Nephron progenitor cell (in vitro differentiated cells): ENCODE measurements at regions not wholly inside any gene's neighbourhood (a gene's known extent, or its start where the extent isn't known, plus 50 kb on each side); places are given as distances from the start of the nearest gene placed in this dataset.

Experiments used
- DNase-seq: peaks from one replicate; pipeline ENCODE4 v3.0.0; 2021
- H3K27ac Mint-ChIP-seq: 2 replicates; pipeline ENCODE4 v1.8.0; 2021; ENCODE audit warnings: mild to moderate bottlenecking, moderate library complexity, mixed read lengths
- H3K27me3 Mint-ChIP-seq: 2 replicates; pipeline ENCODE4 v1.8.0; 2021; ENCODE audit warnings: mild to moderate bottlenecking, low read depth, mixed read lengths; ENCODE audit not compliant: poor library complexity
- H3K36me3 Mint-ChIP-seq: 2 replicates; pipeline ENCODE4 v1.8.0; 2021; ENCODE audit warnings: low read depth, mixed read lengths
- H3K4me1 Mint-ChIP-seq: 2 replicates; pipeline ENCODE4 v1.8.0; 2021; ENCODE audit warnings: mixed read lengths
- H3K4me3 Mint-ChIP-seq: 2 replicates; pipeline ENCODE4 v1.8.0; 2021; ENCODE audit warnings: mild to moderate bottlenecking, moderate library complexity, mixed read lengths
- H3K9me3 Mint-ChIP-seq: 2 replicates; pipeline ENCODE4 v1.8.0; 2021; ENCODE audit warnings: mild to moderate bottlenecking, moderate library complexity, mixed read lengths
- CTCF ChIP-seq: fragments of 200-600 bp; sonication (generic); IDR thresholded peaks from 2 replicates; pipeline ENCODE4 v1.5.0; 2021; ENCODE audit warnings: antibody characterized with exemption

DNA sequence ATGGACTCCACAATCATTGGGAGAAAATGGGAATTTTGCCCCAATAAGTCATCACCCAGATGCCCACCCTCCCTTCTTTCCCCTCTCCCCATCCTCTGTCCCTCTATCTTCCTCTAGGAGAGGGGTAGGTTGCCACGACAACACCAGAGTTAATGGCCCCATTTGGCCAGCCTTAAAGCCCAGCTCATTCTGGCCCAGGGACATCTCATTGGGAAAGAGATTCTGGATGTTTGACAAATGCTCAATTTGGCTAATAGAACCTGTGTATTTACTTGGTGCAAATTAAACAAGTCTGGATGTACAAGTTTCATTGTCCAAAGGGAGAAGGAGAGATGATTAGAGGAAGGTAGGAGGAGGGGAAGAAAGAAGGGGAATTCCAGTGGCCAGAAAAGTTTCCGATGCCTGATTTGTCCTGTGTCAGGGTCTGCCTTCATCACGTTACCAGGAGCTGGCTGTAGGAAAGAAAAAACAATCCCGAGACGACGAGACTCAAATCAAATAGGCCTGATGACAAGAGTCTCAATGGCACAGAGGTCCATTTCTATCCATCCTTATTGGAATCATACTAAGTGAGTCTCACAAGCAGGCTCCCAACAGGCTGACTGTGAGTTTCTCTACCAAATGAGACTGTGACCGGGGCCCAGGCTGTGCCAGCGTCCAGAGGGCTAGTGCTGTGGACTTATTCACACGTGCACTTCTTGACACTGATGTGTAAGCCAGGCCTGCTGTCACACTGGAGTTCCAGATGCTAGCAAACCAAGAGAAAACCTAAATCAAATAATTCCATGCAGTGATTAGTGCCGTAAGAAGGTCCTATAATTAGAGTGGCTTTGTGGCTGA is 265.2 kb upstream of the APCDD1 start:
- Mint-ChIP-seq H3K27me3 (peaks cover 3% of the 10 kb centered on the region), H3K4me3 (no peak overlapping the region), H3K4me1 (peaks cover 20% of the 10 kb centered on the region), H3K27ac (peak overlapping the region; percentile 60), H3K36me3 (no peaks in the 10 kb centered on the region), H3K9me3 (peaks cover 26% of the 10 kb centered on the region)
- TF ChIP-seq CTCF = no peak
- DNase-seq = no peak

DNA sequence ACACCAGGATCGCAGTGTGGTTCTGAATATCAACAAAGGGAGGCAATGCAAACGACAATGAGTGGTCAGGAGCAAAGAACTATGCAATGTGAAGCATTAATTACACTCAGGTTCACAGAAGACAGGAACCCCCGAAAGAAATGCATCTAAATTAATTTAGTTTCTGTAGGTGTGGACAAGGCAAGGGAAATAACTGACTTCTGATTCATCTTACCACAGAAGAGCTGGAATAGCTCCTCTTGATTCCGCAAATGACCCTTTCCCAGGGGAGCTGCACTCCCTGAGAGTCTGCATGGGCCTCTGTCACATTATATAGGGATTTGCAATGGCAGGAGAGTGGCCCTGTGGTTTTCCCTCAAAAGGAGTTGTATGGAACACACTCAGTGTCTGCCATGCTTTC is 263.9 kb upstream of the APCDD1 start:
- DNase-seq = no peak
- peaks cover 3% of the 10 kb centered on the region for H3K27me3 Mint-ChIP-seq
- H3K4me3 Mint-ChIP-seq = no peak overlapping the region
- H3K36me3 Mint-ChIP-seq = no peaks in the 10 kb centered on the region
- peaks cover 25% of the 10 kb centered on the region for H3K4me1 Mint-ChIP-seq
- TF ChIP-seq CTCF = no peak
- peaks cover 19% of the 10 kb centered on the region for H3K9me3 Mint-ChIP-seq
- H3K27ac Mint-ChIP-seq = no peak overlapping the region

DNA sequence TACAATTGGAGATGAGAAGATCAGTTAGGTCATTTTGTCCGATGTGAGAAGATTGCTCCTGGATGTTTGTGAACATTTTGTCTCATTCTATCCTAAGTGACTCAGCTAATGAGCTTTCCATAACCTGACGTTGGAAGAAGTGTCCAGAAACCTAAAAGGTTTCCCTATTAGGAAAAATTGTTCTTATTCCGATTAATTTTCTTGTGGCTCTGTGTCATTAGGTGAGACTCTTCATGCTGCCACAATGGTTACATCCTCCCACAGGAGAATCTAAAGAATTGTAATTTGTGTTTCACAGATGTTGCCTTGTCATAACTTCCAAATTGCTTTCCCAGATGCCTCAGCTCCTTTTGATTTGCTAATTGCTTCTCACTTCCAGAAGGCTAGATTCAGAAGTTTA is 261.0 kb upstream of the APCDD1 start:
- peaks cover 25% of the 10 kb centered on the region for H3K4me1 Mint-ChIP-seq
- no peaks in the 10 kb centered on the region for H3K36me3 Mint-ChIP-seq
- DNase-seq = no peak
- H3K4me3 Mint-ChIP-seq = no peak overlapping the region
- no peak for TF ChIP-seq CTCF
- peaks cover 6% of the 10 kb centered on the region for H3K27me3 Mint-ChIP-seq
- no peaks in the 10 kb centered on the region for H3K9me3 Mint-ChIP-seq
- no peak overlapping the region for H3K27ac Mint-ChIP-seq

- TF ChIP-seq CTCF = no peak
- Mint-ChIP-seq H3K4me1 (peaks cover 15% of the 10 kb centered on the region), H3K9me3 (no peaks in the 10 kb centered on the region), H3K27ac (no peak overlapping the region), H3K4me3 (no peak overlapping the region), H3K27me3 (peaks cover 6% of the 10 kb centered on the region), H3K36me3 (no peaks in the 10 kb centered on the region)
- no peak for DNase-seq
These were observed 259.8 kb upstream of the APCDD1 start for GRCh38 chr18:10194592-10194991.

- Mint-ChIP-seq H3K4me1 (peaks cover 11% of the 10 kb centered on the region), H3K4me3 (no peak overlapping the region), H3K27ac (no peak overlapping the region)
These were observed 258.9 kb upstream of the APCDD1 start for GRCh38 chr18:10195529-10195928.

More at GRCh38 chr18:10195529-10195928, 258.9 kb upstream of the APCDD1 start:
- Mint-ChIP-seq H3K36me3 (no peaks in the 10 kb centered on the region), H3K9me3 (no peaks in the 10 kb centered on the region), H3K27me3 (peaks cover 6% of the 10 kb centered on the region)
- DNase-seq = no peak
- no peak for TF ChIP-seq CTCF
